BLaER1 treated with 17β-estradiol and CSF1 and Interleukin-3, amounts not matched to agents 10 nM and 100 nM (cell line): ENCODE measurements at regions not wholly inside any gene's neighbourhood (a gene's known extent, or its start where the extent isn't known, plus 50 kb on each side); places are given as distances from the start of the nearest gene placed in this dataset.
"Not testable (repeated sequence)": the region's sequence is repeated elsewhere in the genome, so short reads cannot be mapped to it uniquely, and the experiment has no call there.

Source experiments
- H3K27ac ChIP-seq, 11 experiments: shearing (Covaris generic); formaldehyde crosslinking; 2 replicates each; pipeline ENCODE4 v1.8.1; 2022
- H3K27me3 ChIP-seq, 11 experiments: shearing (Covaris generic); formaldehyde crosslinking; 2 replicates each; pipeline ENCODE4 v1.8.1; 2022
- H3K36me3 ChIP-seq, 11 experiments: shearing (Covaris generic); formaldehyde crosslinking; 2 replicates each; pipeline ENCODE4 v1.8.1; 2022
- H3K4me1 ChIP-seq, 10 experiments: shearing (Covaris generic); formaldehyde crosslinking; 2 replicates each; pipeline ENCODE4 v1.8.1; 2022
- H3K4me2 ChIP-seq, 11 experiments: shearing (Covaris generic); formaldehyde crosslinking; 2 replicates each; pipeline ENCODE4 v1.8.1; 2022
- H3K4me3 ChIP-seq, 10 experiments: shearing (Covaris generic); formaldehyde crosslinking; 2 replicates each; pipeline ENCODE4 v1.8.1; 2022
- H3K9ac ChIP-seq, 11 experiments: shearing (Covaris generic); formaldehyde crosslinking; 2 replicates each; pipeline ENCODE4 v1.8.1; 2022
- H3K9me3 ChIP-seq, 11 experiments: shearing (Covaris generic); formaldehyde crosslinking; replicated peaks in 1 of 11; 2 replicates each; pipeline ENCODE4 v1.8.1; 2022
- H4K20me1 ChIP-seq, 11 experiments: shearing (Covaris generic); formaldehyde crosslinking; 2 replicates each; pipeline ENCODE4 v1.8.1; 2022
- Cebpa-rat ChIP-seq, 11 experiments: shearing (Covaris generic); IDR thresholded peaks; 2 replicates each; pipeline ENCODE4 v1.8.1; 2022

- Histone ChIP-seq H3K4me1 (peaks cover 13 to 23% (median 19%) of the 10 kb centered on the region in 10 experiments), H3K4me3 (0 out of 20 replicates have a peak overlapping the region, but pooled peaks of 1 of the 10 experiments have one; percentile 14), H3K27ac (0 out of 22 replicates have a peak overlapping the region, but pooled peaks of 1 of the 11 experiments have one; percentile 23), H3K36me3 (peaks cover 0 to 23% (median 7%) of the 10 kb centered on the region in 11 experiments; a peak in 9 of 22 replicates), H3K9me3 (peaks cover 59 to 91% (median 84%) of the 10 kb centered on the region in 11 experiments)
- H3K9ac ChIP-seq, H3K4me2 ChIP-seq, H3K27me3 ChIP-seq, H4K20me1 ChIP-seq: not testable (repeated sequence)
Measured at GRCh38 chr6:71360556-71361335, 72.1 kb downstream of the OGFRL1 start.

- Histone ChIP-seq H4K20me1 (no peaks in the 10 kb centered on the region), H3K4me3 (peak overlapping the region in 1 of 10 experiments; percentile 6; a peak in 1 of 20 replicates), H3K9me3 (peaks cover 35 to 71% (median 65%) of the 10 kb centered on the region in 11 experiments), H3K27me3 (no peaks in the 10 kb centered on the region), H3K27ac (peak overlapping the region in 10 of 11 experiments; percentile 49 to 94 (median 89); a peak in 19 of 22 replicates), H3K4me2 (peak overlapping the region; percentile 52 to 86 (median 78); a peak in 20 of 22 replicates), H3K36me3 (peaks cover 0 to 23% (median 7%) of the 10 kb centered on the region in 11 experiments; a peak in 9 of 22 replicates), H3K4me1 (peaks cover 40 to 47% (median 45%) of the 10 kb centered on the region in 10 experiments), H3K9ac (peak overlapping the region in 6 of 11 experiments; percentile 7 to 78 (median 72); a peak in 6 of 22 replicates)
- no peak for TF ChIP-seq Cebpa-rat (IDR thresholded peaks at IDR 0.05)
Measured at GRCh38 chr6:71364889-71365542, 76.4 kb downstream of the OGFRL1 start.

GRCh38 chr6:71367756-71368155 is 79.1 kb downstream of the OGFRL1 start:
- Histone ChIP-seq H3K9me3 (peaks cover 11 to 71% (median 52%) of the 10 kb centered on the region in 11 experiments), H3K9ac (peak overlapping the region in 10 of 11 experiments; percentile 1 to 78 (median 67); a peak in 19 of 22 replicates), H4K20me1 (no peaks in the 10 kb centered on the region), H3K27ac (peak overlapping the region in 10 of 11 experiments; percentile 46 to 94 (median 89); a peak in 20 of 22 replicates), H3K4me3 (peak overlapping the region in 7 of 10 experiments; percentile 6 to 41 (median 22); a peak in 8 of 20 replicates), H3K36me3 (peaks cover 0 to 13% (median 4%) of the 10 kb centered on the region in 11 experiments; a peak in 7 of 22 replicates), H3K4me2 (peak overlapping the region; percentile 59 to 80 (median 73)), H3K4me1 (peaks cover 40 to 47% (median 44%) of the 10 kb centered on the region in 10 experiments), H3K27me3 (no peaks in the 10 kb centered on the region)
- no peak for TF ChIP-seq Cebpa-rat (IDR thresholded peaks at IDR 0.05)

GRCh38 chr6:71368284-71368683 is 79.7 kb downstream of the OGFRL1 start:
- H3K4me1 ChIP-seq: peaks cover 39 to 47% (median 44%) of the 10 kb centered on the region in 10 experiments
- peaks cover 0 to 10% (median 0%) of the 10 kb centered on the region in 11 experiments; a peak in 6 of 22 replicates for H3K36me3 ChIP-seq
- H3K27me3 ChIP-seq: no peaks in the 10 kb centered on the region
- no peak for TF ChIP-seq Cebpa-rat (IDR thresholded peaks at IDR 0.05)
- H3K9ac ChIP-seq: peak overlapping the region in 6 of 11 experiments; percentile 58 to 78 (median 74); a peak in 11 of 22 replicates
- H3K27ac ChIP-seq: peak overlapping the region in 9 of 11 experiments; percentile 60 to 94 (median 90); a peak in 18 of 22 replicates
- peak overlapping the region in 1 of 10 experiments; percentile 22; a peak in 1 of 20 replicates for H3K4me3 ChIP-seq
- peak overlapping the region; percentile 59 to 80 (median 73); a peak in 20 of 22 replicates for H3K4me2 ChIP-seq
- H4K20me1 ChIP-seq: no peaks in the 10 kb centered on the region
- peaks cover 6 to 68% (median 48%) of the 10 kb centered on the region in 11 experiments; a peak in 21 of 22 replicates for H3K9me3 ChIP-seq

- no peak overlapping the region for H3K4me2 ChIP-seq
- TF ChIP-seq Cebpa-rat (IDR thresholded peaks at IDR 0.05): no peak
- H3K4me1 ChIP-seq: peaks cover 20 to 22% (median 20%) of the 10 kb centered on the region in 10 experiments
Measured at GRCh38 chr6:71371559-71371958, 82.9 kb downstream of the OGFRL1 start.

GRCh38 chr6:71373943-71374342 is 85.3 kb downstream of the OGFRL1 start:
- no peaks in the 10 kb centered on the region for H3K36me3 ChIP-seq
- H3K4me3 ChIP-seq: no peak overlapping the region
- H4K20me1 ChIP-seq: no peaks in the 10 kb centered on the region
- no peaks in the 10 kb centered on the region for H3K27me3 ChIP-seq
- no peak overlapping the region for H3K27ac ChIP-seq
- H3K4me2 ChIP-seq: no peak overlapping the region
- peaks cover 9 to 54% (median 40%) of the 10 kb centered on the region in 11 experiments; a peak in 21 of 22 replicates for H3K9me3 ChIP-seq
- no peak for TF ChIP-seq Cebpa-rat (IDR thresholded peaks at IDR 0.05)
- H3K9ac ChIP-seq: no peak overlapping the region
- H3K4me1 ChIP-seq: no peaks in the 10 kb centered on the region

More at GRCh38 chr6:71371559-71371958, 82.9 kb downstream of the OGFRL1 start:
- peaks cover 9 to 62% (median 46%) of the 10 kb centered on the region in 11 experiments for H3K9me3 ChIP-seq
- H3K27ac ChIP-seq: no peak overlapping the region
- no peak overlapping the region for H3K9ac ChIP-seq
- H4K20me1 ChIP-seq: no peaks in the 10 kb centered on the region
- no peaks in the 10 kb centered on the region for H3K36me3 ChIP-seq
- H3K4me3 ChIP-seq: no peak overlapping the region
- no peaks in the 10 kb centered on the region for H3K27me3 ChIP-seq

GRCh38 chr6:71375676-71376075 is 87.1 kb downstream of the OGFRL1 start:
- Histone ChIP-seq H3K4me1 (peaks cover 0 to 3% (median 0%) of the 10 kb centered on the region in 10 experiments; a peak in 3 of 20 replicates), H4K20me1 (no peaks in the 10 kb centered on the region), H3K27ac (no peak overlapping the region), H3K4me2 (no peak overlapping the region), H3K36me3 (no peaks in the 10 kb centered on the region), H3K27me3 (no peaks in the 10 kb centered on the region), H3K9ac (no peak overlapping the region), H3K9me3 (peaks cover 9 to 37% (median 24%) of the 10 kb centered on the region in 11 experiments; a peak in 21 of 22 replicates), H3K4me3 (no peak overlapping the region)
- no peak for TF ChIP-seq Cebpa-rat (IDR thresholded peaks at IDR 0.05)

- no peak overlapping the region for H3K9ac ChIP-seq
- no peak for TF ChIP-seq Cebpa-rat (IDR thresholded peaks at IDR 0.05)
- H3K27ac ChIP-seq: no peak overlapping the region
- H3K4me2 ChIP-seq: no peak overlapping the region
- peaks cover 0 to 10% (median 5%) of the 10 kb centered on the region in 10 experiments; a peak in 12 of 20 replicates for H3K4me1 ChIP-seq
- H3K4me3 ChIP-seq: no peak overlapping the region
- no peaks in the 10 kb centered on the region for H3K36me3 ChIP-seq
- no peaks in the 10 kb centered on the region for H4K20me1 ChIP-seq
- H3K9me3 ChIP-seq: peaks cover 9 to 26% (median 16%) of the 10 kb centered on the region in 11 experiments; a peak in 21 of 22 replicates
- H3K27me3 ChIP-seq: no peaks in the 10 kb centered on the region
Measured at GRCh38 chr6:71376830-71377229, 88.2 kb downstream of the OGFRL1 start.
